ENCODE measurements at regions not wholly inside any gene's neighbourhood (a gene's known extent, or its start where the extent isn't known, plus 50 kb on each side); places are given as distances from the start of the nearest gene placed in this dataset.

GRCh38 chr11:45394294-45395085, 108.3 kb upstream of the SYT13 start:
- no peaks in the 10 kb centered on the region for H3K9me3 ChIP-seq
- no peak for DNase-seq (ENCODE audit: low read depth in 1 of 2, low spot score in 1 of 2)
- H3K27ac ChIP-seq: no peak overlapping the region
- WGBS (ENCODE audit: missing lambda C conversion rate): 60% methylated on average over 7 of the region's 8 CpGs
- H3K4me2 ChIP-seq: no peak overlapping the region
- CTCF ChIA-PET: interaction anchor here (0.6 to 2.2 kb wide), 4 partner anchors 12 to 448 kb away, joined by 3 to 8 read pairs (median 4); no protein-coding TSS in a partner anchor
- FAIRE-seq: no peak
- ATAC-seq: no peak
- H3K4me1 ChIP-seq: no peaks in the 10 kb centered on the region
- POLR2A ChIA-PET: no interaction called here
- H3K4me3 ChIP-seq: no peak overlapping the region
- TF ChIP-seq JUNB (IDR thresholded peaks at IDR 0.05): no peak
- TF ChIP-seq RCOR1 (IDR thresholded peaks at IDR 0.05; ENCODE audit: low read depth, low read length): no peak
- no peak for TF ChIP-seq POLR2A (IDR thresholded peaks at IDR 0.05; ENCODE audit: low read length)
- no peak for TF ChIP-seq BHLHE40 (IDR thresholded peaks at IDR 0.05; ENCODE audit: low read depth, low read length)
- no peak for TF ChIP-seq EHF (CRISPR knock-in tag; IDR thresholded peaks at IDR 0.05)
- no peak for TF ChIP-seq NPAS2 (CRISPR knock-in tag; IDR thresholded peaks at IDR 0.05; ENCODE audit: borderline replicate concordance)
- no peak for TF ChIP-seq BCL3 (IDR thresholded peaks at IDR 0.05)
- no peak for TF ChIP-seq KDM1A (IDR thresholded peaks at IDR 0.05; ENCODE audit: low read depth)
- TF ChIP-seq EHMT2 (IDR thresholded peaks at IDR 0.05; ENCODE audit: low read depth): no peak
- no peak for TF ChIP-seq JUN (IDR thresholded peaks at IDR 0.05)
- no peak for TF ChIP-seq ZNF302 (CRISPR knock-in tag; IDR thresholded peaks at IDR 0.05)
- TF ChIP-seq HDAC2 (IDR thresholded peaks at IDR 0.05): no peak
- TF ChIP-seq PBX3 (IDR thresholded peaks at IDR 0.05): no peak
- TF ChIP-seq ZSCAN20 (CRISPR knock-in tag; IDR thresholded peaks at IDR 0.05): no peak
- no peak for TF ChIP-seq ELK1 (IDR thresholded peaks at IDR 0.05; ENCODE audit: low read depth, low read length)
- TF ChIP-seq SREBF2 (IDR thresholded peaks at IDR 0.05): no peak
- no peak for TF ChIP-seq FOXS1 (CRISPR knock-in tag; IDR thresholded peaks at IDR 0.05)
- no peak for TF ChIP-seq SMC3 (IDR thresholded peaks at IDR 0.05)
- no peak for TF ChIP-seq GATA3 (IDR thresholded peaks at IDR 0.05; ENCODE audit: borderline replicate concordance)

GRCh38 chr11:45393826-45394225, 107.7 kb upstream of the SYT13 start:
- ChIA-PET CTCF (interaction anchor here (0.6 to 2.2 kb wide), 4 partner anchors 12 to 449 kb away, joined by 3 to 8 read pairs (median 4); no protein-coding TSS in a partner anchor), POLR2A (no interaction called here)
- 62% methylated on average over 11 of the region's 11 CpGs for WGBS (ENCODE audit: missing lambda C conversion rate)
- no peak for FAIRE-seq
- DNase-seq (ENCODE audit: low read depth in 1 of 2, low spot score in 1 of 2): no peak
- ATAC-seq: no peak
- Histone ChIP-seq H3K4me3 (no peak overlapping the region), H3K4me1 (no peaks in the 10 kb centered on the region), H3K4me2 (no peak overlapping the region), H3K9me3 (no peaks in the 10 kb centered on the region), H3K27ac (no peak overlapping the region)
- TF ChIP-seq ZC3H11A (IDR thresholded peaks at IDR 0.05) (no peak), GATA3 (IDR thresholded peaks at IDR 0.05; ENCODE audit: borderline replicate concordance) (no peak), EHF (CRISPR knock-in tag; IDR thresholded peaks at IDR 0.05) (no peak), RFX5 (IDR thresholded peaks at IDR 0.05) (no peak), REST (IDR thresholded peaks at IDR 0.05) (no peak), HOXB5 (CRISPR knock-in tag; IDR thresholded peaks at IDR 0.05) (no peak), MAZ (IDR thresholded peaks at IDR 0.05; ENCODE audit: borderline replicate concordance, low read depth, low read length) (no peak)
